Calu3 (cell line): ENCODE measurements at regions not wholly inside any gene's neighbourhood (a gene's known extent, or its start where the extent isn't known, plus 50 kb on each side); places are given as distances from the start of the nearest gene placed in this dataset.

ENCODE experiments used
- BruUV-seq: library from RNA; stranded (reverse); fragments of 400-500 nt; replicated peaks from 2 replicates; lab custom pipeline; 2021; lab: Mats Ljungman, UMichigan
- CTCF ChIA-PET: fragments of 300-600 bp; sonication (Branson Sonifier 250); formaldehyde crosslinking; loops from one replicate; lab custom pipeline; 2022; ENCODE audit warnings: antibody characterized with exemption; lab: Charles Lee
- DNase-seq: peaks from one replicate; pipeline ENCODE4 v3.0.0; 2022
- H3K27ac Mint-ChIP-seq: one replicate; pipeline ENCODE4 v1.8.0; 2022; ENCODE audit warnings: mixed read lengths; ENCODE audit not compliant: unreplicated experiment
- H3K27me3 Mint-ChIP-seq: one replicate; pipeline ENCODE4 v1.8.0; 2022; ENCODE audit warnings: mixed read lengths; ENCODE audit not compliant: unreplicated experiment
- H3K36me3 Mint-ChIP-seq: one replicate; pipeline ENCODE4 v1.8.0; 2022; ENCODE audit warnings: mild to moderate bottlenecking, moderate library complexity, mixed read lengths; ENCODE audit not compliant: insufficient read depth, unreplicated experiment
- H3K4me1 Mint-ChIP-seq: one replicate; pipeline ENCODE4 v1.8.0; 2022; ENCODE audit warnings: mild to moderate bottlenecking, low read depth, mixed read lengths; ENCODE audit not compliant: unreplicated experiment
- H3K4me3 Mint-ChIP-seq: one replicate; pipeline ENCODE4 v1.8.0; 2022; ENCODE audit warnings: mild to moderate bottlenecking, low read depth, moderate library complexity, mixed read lengths; ENCODE audit not compliant: unreplicated experiment
- H3K9me3 Mint-ChIP-seq: one replicate; pipeline ENCODE4 v1.8.0; 2022; ENCODE audit warnings: low read depth, mixed read lengths; ENCODE audit not compliant: unreplicated experiment
- intact Hi-C: fragments of 100-400 bp; cut with micrococcal nuclease; formaldehyde crosslinking; loops from one replicate; pipeline ENCODE4 v1.10.0; 2022; ENCODE audit not compliant: unreplicated experiment
- TF ChIP-seq, protein P1 (sequence below): fragments of 200-600 bp; IDR thresholded peaks from one replicate; pipeline ENCODE4 v1.8.0; 2022; ENCODE audit warnings: antibody characterized with exemption; ENCODE audit not compliant: unreplicated experiment

DNA sequence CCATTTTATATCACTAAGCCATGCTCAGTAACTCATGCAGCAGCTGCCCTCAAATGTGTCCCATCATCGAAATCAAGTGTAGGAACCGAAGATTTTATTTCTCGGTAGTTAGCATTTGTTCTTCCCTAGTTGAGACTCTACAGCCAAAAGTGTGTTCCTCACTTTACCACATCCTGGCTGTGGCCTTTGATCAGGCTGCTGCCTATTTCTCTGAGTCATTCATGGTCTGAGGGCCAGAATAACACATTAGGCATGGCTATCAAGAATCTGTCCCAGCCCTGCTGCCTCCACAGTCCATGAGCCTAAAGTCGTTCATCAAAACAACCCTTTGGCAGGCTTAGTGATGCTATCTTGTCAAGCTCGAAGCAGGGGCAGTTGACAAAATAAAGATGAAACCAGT, 300.1 kb downstream of the TDRD15 start:
- intact Hi-C loops: no loop called here
- Mint-ChIP-seq H3K4me1 (no peaks in the 10 kb centered on the region), H3K9me3 (peaks cover 10% of the 10 kb centered on the region), H3K36me3 (no peaks in the 10 kb centered on the region), H3K27me3 (no peaks in the 10 kb centered on the region), H3K4me3 (no peak overlapping the region), H3K27ac (no peak overlapping the region)
- TF ChIP-seq, protein P1, sequence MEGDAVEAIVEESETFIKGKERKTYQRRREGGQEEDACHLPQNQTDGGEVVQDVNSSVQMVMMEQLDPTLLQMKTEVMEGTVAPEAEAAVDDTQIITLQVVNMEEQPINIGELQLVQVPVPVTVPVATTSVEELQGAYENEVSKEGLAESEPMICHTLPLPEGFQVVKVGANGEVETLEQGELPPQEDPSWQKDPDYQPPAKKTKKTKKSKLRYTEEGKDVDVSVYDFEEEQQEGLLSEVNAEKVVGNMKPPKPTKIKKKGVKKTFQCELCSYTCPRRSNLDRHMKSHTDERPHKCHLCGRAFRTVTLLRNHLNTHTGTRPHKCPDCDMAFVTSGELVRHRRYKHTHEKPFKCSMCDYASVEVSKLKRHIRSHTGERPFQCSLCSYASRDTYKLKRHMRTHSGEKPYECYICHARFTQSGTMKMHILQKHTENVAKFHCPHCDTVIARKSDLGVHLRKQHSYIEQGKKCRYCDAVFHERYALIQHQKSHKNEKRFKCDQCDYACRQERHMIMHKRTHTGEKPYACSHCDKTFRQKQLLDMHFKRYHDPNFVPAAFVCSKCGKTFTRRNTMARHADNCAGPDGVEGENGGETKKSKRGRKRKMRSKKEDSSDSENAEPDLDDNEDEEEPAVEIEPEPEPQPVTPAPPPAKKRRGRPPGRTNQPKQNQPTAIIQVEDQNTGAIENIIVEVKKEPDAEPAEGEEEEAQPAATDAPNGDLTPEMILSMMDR: no peak
- CTCF ChIA-PET: no interaction called here
- no peak for DNase-seq
- BruUV-seq: no TSS peak

DNA sequence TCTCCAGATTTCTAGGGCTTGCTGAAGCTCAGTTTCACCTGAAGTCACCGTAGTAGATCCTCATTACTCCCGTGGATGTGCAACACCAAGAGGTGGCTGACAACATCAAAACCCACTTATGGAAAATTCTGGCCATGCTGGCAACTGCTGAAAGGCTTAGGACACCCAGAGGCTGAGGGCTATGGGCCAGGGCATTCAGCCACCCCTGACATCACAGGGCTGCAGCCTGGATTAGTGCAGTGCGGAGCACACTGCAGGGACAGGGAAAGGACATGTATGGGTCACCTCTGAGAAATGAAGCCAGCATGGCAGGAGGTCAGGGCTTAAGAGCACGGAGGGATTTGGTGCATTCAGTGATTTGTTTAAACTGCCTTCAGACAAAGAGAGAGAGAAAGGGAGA, 300.6 kb downstream of the TDRD15 start:
- DNase-seq: no peak
- CTCF ChIA-PET: no interaction called here
- intact Hi-C loops: no loop called here
- TF ChIP-seq, protein P1: no peak
- Mint-ChIP-seq H3K27ac (no peak overlapping the region), H3K36me3 (no peaks in the 10 kb centered on the region), H3K9me3 (peaks cover 13% of the 10 kb centered on the region), H3K27me3 (no peaks in the 10 kb centered on the region), H3K4me3 (no peak overlapping the region), H3K4me1 (no peaks in the 10 kb centered on the region)
- no TSS peak for BruUV-seq

DNA sequence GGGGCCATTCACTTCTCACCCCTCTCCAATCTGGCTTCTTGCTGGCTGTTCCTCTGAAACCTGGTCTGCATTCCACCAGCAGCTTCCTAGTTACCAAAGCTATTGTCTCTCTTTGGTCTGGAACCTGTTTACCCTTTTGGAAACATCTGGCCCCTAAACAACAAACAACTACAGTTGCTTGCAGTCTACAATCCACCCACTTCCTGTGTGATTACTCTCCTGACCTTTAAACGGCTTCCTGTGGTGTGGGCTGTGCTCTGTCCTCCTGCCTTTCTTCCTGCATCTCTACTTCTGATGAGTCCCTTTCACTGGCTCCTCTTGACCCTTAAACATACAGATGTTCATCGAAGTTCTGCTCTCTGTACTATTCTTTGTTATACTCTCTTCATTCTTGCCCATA, 303.8 kb downstream of the TDRD15 start:
- Mint-ChIP-seq H3K36me3 (no peaks in the 10 kb centered on the region), H3K9me3 (peaks cover 19% of the 10 kb centered on the region), H3K27me3 (no peaks in the 10 kb centered on the region), H3K4me3 (no peak overlapping the region), H3K4me1 (no peaks in the 10 kb centered on the region), H3K27ac (no peak overlapping the region)
- CTCF ChIA-PET: no interaction called here
- intact Hi-C loops: no loop called here
- TF ChIP-seq, protein P1: no peak
- DNase-seq: no peak
- BruUV-seq: no TSS peak

DNA sequence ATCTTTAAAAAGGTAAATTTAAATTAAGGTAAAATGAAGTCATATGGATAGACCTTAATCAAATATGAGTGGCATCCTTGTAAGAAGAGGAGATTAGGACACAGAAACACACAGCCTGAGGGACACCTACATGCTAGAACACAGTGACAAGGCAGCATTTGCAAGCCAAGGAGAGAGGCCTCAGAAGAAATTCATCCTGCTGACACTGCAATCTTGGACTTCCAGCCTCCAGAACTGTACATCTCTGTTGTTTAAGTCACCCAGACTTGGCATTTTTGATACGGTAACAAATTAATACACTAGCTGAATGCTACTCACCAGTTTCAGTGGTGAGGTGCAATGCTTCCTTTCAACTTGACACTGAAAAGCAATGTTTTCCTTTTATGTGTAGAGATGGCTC, 305.0 kb downstream of the TDRD15 start:
- Mint-ChIP-seq H3K9me3 (peaks cover 15% of the 10 kb centered on the region), H3K36me3 (no peaks in the 10 kb centered on the region), H3K4me3 (no peak overlapping the region), H3K27me3 (no peaks in the 10 kb centered on the region), H3K27ac (no peak overlapping the region), H3K4me1 (no peaks in the 10 kb centered on the region)
- TF ChIP-seq, protein P1: no peak
- intact Hi-C loops: no loop called here
- no peak for DNase-seq
- CTCF ChIA-PET: no interaction called here
- no TSS peak for BruUV-seq
